Neural crest cell (in vitro differentiated cells): ENCODE measurements at regions not wholly inside any gene's neighbourhood (a gene's known extent, or its start where the extent isn't known, plus 50 kb on each side); places are given as distances from the start of the nearest gene placed in this dataset.

Experiments
- DNase-seq: peaks from one replicate; pipeline ENCODE4 v3.0.0; 2021; ENCODE audit warnings: low read depth, mixed read lengths, low spot score
- H3K27ac Mint-ChIP-seq: one replicate; pipeline ENCODE4 v1.8.0; 2021; ENCODE audit warnings: mild to moderate bottlenecking, mixed read lengths; ENCODE audit not compliant: unreplicated experiment
- H3K27me3 Mint-ChIP-seq: 2 replicates; pipeline ENCODE4 v1.8.0; 2021; ENCODE audit warnings: low read depth, mild to moderate bottlenecking, mixed read lengths
- H3K36me3 Mint-ChIP-seq: 2 replicates; pipeline ENCODE4 v1.8.0; 2021; ENCODE audit warnings: low read depth, mild to moderate bottlenecking, mixed read lengths
- H3K4me1 Mint-ChIP-seq: 2 replicates; pipeline ENCODE4 v1.8.0; 2021; ENCODE audit warnings: mixed read lengths
- H3K4me3 Mint-ChIP-seq: one replicate; pipeline ENCODE4 v1.8.0; 2021; ENCODE audit warnings: mild to moderate bottlenecking, mixed read lengths
- H3K9me3 Mint-ChIP-seq: 2 replicates; pipeline ENCODE4 v1.8.0; 2021; ENCODE audit warnings: mixed read lengths
- TF ChIP-seq, protein P1 (sequence below): fragments of 200-600 bp; sonication (generic); conservative IDR thresholded peaks from 2 replicates; pipeline ENCODE4 v1.5.0; 2021; ENCODE audit warnings: antibody characterized with exemption, mild to moderate bottlenecking

GRCh38 chr18:34649080-34649479 lies 61.0 kb upstream of the DTNA start:
- Mint-ChIP-seq H3K27ac (no peak overlapping the region), H3K36me3 (no peaks in the 10 kb centered on the region), H3K9me3 (no peaks in the 10 kb centered on the region), H3K4me1 (no peaks in the 10 kb centered on the region), H3K27me3 (no peaks in the 10 kb centered on the region), H3K4me3 (no peak overlapping the region)
- DNase-seq: no peak
- TF ChIP-seq, protein P1, sequence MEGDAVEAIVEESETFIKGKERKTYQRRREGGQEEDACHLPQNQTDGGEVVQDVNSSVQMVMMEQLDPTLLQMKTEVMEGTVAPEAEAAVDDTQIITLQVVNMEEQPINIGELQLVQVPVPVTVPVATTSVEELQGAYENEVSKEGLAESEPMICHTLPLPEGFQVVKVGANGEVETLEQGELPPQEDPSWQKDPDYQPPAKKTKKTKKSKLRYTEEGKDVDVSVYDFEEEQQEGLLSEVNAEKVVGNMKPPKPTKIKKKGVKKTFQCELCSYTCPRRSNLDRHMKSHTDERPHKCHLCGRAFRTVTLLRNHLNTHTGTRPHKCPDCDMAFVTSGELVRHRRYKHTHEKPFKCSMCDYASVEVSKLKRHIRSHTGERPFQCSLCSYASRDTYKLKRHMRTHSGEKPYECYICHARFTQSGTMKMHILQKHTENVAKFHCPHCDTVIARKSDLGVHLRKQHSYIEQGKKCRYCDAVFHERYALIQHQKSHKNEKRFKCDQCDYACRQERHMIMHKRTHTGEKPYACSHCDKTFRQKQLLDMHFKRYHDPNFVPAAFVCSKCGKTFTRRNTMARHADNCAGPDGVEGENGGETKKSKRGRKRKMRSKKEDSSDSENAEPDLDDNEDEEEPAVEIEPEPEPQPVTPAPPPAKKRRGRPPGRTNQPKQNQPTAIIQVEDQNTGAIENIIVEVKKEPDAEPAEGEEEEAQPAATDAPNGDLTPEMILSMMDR: no peak

GRCh38 chr18:34650121-34650545 lies 60.0 kb upstream of the DTNA start:
- no peaks in the 10 kb centered on the region for H3K9me3 Mint-ChIP-seq
- no peak overlapping the region for H3K4me3 Mint-ChIP-seq
- H3K4me1 Mint-ChIP-seq: no peaks in the 10 kb centered on the region
- H3K36me3 Mint-ChIP-seq: no peaks in the 10 kb centered on the region
- DNase-seq: no peak
- TF ChIP-seq, protein P1: no peak
- H3K27me3 Mint-ChIP-seq: no peaks in the 10 kb centered on the region
- H3K27ac Mint-ChIP-seq: no peak overlapping the region

DNA sequence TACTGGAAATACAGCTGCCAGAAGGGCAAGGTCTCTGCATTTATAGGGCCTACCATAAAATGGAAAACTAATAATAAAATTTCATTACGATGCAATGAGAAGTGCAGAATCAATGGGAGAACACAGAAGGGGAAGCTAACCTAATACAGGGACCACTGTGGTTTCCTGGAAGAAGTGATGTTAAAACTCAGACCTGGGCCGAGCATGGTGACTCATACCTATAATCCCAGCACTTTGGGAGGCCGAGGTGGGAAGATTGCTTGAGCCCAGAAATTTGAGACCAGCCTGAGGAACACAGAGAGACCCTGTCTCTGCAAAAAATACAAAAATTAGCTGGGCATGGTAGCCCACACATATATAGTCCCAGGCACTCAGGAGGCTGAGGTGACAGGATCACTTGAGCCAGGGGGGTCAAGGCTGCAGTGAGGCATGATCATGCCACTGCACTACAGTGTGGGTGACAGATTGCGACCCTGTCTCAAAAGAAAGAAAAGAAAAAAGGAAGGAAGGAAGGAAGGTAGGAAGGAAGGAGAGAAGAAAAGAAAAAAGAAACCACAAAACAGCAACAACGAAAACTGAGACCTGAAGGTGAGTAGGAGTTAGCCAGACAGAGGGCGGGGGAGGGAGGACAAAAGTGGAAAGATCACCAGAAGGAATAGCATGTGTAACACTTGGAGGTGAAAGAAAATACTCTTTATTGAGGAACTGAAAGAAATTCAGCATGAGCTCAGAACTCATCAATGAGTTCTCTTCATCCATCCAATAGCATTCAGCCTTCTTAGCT lies 58.3 kb upstream of the DTNA start:
- Mint-ChIP-seq H3K4me1 (peaks cover 5% of the 10 kb centered on the region), H3K36me3 (no peaks in the 10 kb centered on the region), H3K27ac (no peak overlapping the region), H3K9me3 (no peaks in the 10 kb centered on the region), H3K27me3 (no peaks in the 10 kb centered on the region), H3K4me3 (no peak overlapping the region)
- TF ChIP-seq, protein P1: no peak
- no peak for DNase-seq

DNA sequence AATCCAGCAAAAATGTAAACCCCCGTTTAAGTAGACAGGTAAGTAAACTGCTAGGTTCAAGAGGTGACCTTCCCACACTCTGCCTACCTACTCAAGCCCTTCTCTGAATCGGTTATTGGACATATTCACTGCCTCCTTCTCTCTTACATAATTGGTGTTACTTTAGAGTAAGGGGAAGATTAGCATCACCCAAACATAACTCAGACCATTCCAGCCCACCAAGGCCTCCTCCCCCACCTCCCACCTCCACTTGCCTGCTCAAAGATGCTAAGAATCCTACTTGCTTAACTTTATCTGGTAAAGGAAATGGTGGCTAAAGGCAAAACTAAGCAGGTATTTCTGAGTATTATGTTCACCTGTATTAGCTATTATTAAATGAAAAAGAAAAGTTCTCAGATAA lies 55.0 kb upstream of the DTNA start:
- Mint-ChIP-seq H3K27me3 (no peaks in the 10 kb centered on the region), H3K4me1 (peaks cover 27% of the 10 kb centered on the region), H3K36me3 (no peaks in the 10 kb centered on the region), H3K4me3 (no peak overlapping the region), H3K27ac (no peak overlapping the region), H3K9me3 (no peaks in the 10 kb centered on the region)
- TF ChIP-seq, protein P1: no peak
- no peak for DNase-seq

DNA sequence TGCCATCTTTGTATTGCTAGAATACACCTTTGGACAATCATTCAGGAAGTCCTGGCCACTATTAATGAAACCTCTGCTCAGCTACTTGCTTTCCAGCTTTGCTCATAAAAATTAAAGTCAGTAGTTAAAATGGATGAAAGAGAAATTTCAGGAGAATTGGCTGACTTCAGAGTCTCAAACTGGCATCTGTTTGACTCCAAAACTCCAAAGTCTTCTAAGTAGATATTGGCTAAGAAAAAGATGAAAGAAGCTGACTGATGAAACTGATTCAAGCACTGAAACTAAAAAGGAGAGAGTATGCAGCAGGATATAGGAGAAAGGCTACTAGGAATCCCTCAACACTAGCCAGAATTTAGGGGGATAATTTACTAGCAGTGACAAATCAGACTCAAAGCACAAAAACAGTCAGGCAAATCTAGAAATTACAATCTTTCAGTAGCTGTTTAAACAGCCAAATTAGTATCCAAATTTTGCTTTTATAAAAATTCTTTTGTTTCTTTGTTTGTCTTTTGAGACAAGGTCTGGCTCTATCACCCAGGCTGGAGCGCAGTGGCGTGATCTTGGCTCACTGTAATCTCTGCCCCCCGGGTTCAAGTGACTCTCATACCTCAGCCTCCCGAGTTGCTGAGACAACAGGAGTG lies 52.1 kb upstream of the DTNA start:
- Mint-ChIP-seq H3K9me3 (no peaks in the 10 kb centered on the region), H3K4me1 (peaks cover 38% of the 10 kb centered on the region), H3K4me3 (no peak overlapping the region), H3K27me3 (no peaks in the 10 kb centered on the region), H3K27ac (no peak overlapping the region), H3K36me3 (no peaks in the 10 kb centered on the region)
- no peak for DNase-seq
- TF ChIP-seq, protein P1: no peak
